WERI-Rb-1 (cell line): ENCODE measurements at regions not wholly inside any gene's neighbourhood (a gene's known extent, or its start where the extent isn't known, plus 50 kb on each side); places are given as distances from the start of the nearest gene placed in this dataset.
"Not testable (repeated sequence)": the region's sequence is repeated elsewhere in the genome, so short reads cannot be mapped to it uniquely, and the experiment has no call there.

Experiments
- DNase-seq: peaks from one replicate; pipeline ENCODE4 v3.0.0-alpha.2; 2020
- H3K27ac ChIP-seq: fragments of 250-450 bp; sonication (Bioruptor Pico); 2 replicates; pipeline ENCODE4 v1.5.1; 2020; ENCODE audit warnings: mild to moderate bottlenecking, moderate library complexity
- H3K27me3 ChIP-seq: fragments of 250-450 bp; sonication (Bioruptor Pico); 2 replicates; pipeline ENCODE4 v1.5.1; 2021; ENCODE audit warnings: mild to moderate bottlenecking, low read depth, moderate library complexity; ENCODE audit not compliant: insufficient read depth, severe bottlenecking
- H3K36me3 ChIP-seq: fragments of 250-450 bp; sonication (Bioruptor Pico); 2 replicates; pipeline ENCODE4 v1.5.1; 2020; ENCODE audit warnings: mild to moderate bottlenecking, moderate library complexity
- H3K4me3 ChIP-seq: 2 replicates; pipeline ENCODE4 v1.5.1; 2011; ENCODE audit warnings: low read depth, mild to moderate bottlenecking, control low read depth, low read length
- H3K9me3 ChIP-seq: fragments of 250-450 bp; sonication (Bioruptor Pico); 2 replicates; pipeline ENCODE4 v1.5.1; 2021; ENCODE audit warnings: mild to moderate bottlenecking, moderate library complexity; ENCODE audit not compliant: severe bottlenecking
- TF ChIP-seq, protein P1 (sequence below): IDR thresholded peaks from 2 replicates; pipeline ENCODE4 v1.5.1; 2011; ENCODE audit warnings: low read depth, mild to moderate bottlenecking, control low read depth, inconsistent platforms, low read length

DNA sequence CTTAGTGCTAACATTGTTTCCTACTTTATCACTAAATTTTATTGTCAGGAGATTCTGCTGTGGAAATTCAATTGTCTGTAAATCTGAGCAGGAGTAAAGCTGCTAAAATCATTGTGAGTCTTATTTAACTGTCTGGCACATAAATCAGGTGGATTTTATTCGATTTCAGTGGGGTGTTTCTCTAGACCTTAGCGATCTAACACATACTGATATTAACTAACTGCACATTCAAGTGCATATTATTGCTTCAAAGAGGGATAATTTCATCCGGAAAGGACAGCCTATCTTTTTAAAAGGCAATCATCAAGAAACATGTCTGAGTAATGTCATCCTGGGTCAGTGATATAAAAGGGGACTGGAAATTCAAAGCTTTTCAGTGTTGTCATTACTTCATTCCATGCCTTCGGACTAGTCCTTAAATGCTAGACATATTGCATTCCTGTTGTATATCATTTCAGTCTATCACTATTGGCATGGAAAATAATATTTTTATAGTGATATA is 388.7 kb downstream of the PCDH10 start:
- H3K36me3 ChIP-seq: no peaks in the 10 kb centered on the region
- H3K9me3 ChIP-seq: no peaks in the 10 kb centered on the region
- no peak for DNase-seq
- H3K27ac ChIP-seq: no peak overlapping the region
- H3K27me3 ChIP-seq: no peaks in the 10 kb centered on the region
- TF ChIP-seq, protein P1, sequence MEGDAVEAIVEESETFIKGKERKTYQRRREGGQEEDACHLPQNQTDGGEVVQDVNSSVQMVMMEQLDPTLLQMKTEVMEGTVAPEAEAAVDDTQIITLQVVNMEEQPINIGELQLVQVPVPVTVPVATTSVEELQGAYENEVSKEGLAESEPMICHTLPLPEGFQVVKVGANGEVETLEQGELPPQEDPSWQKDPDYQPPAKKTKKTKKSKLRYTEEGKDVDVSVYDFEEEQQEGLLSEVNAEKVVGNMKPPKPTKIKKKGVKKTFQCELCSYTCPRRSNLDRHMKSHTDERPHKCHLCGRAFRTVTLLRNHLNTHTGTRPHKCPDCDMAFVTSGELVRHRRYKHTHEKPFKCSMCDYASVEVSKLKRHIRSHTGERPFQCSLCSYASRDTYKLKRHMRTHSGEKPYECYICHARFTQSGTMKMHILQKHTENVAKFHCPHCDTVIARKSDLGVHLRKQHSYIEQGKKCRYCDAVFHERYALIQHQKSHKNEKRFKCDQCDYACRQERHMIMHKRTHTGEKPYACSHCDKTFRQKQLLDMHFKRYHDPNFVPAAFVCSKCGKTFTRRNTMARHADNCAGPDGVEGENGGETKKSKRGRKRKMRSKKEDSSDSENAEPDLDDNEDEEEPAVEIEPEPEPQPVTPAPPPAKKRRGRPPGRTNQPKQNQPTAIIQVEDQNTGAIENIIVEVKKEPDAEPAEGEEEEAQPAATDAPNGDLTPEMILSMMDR: no peak
- H3K4me3 ChIP-seq: no peak overlapping the region

DNA sequence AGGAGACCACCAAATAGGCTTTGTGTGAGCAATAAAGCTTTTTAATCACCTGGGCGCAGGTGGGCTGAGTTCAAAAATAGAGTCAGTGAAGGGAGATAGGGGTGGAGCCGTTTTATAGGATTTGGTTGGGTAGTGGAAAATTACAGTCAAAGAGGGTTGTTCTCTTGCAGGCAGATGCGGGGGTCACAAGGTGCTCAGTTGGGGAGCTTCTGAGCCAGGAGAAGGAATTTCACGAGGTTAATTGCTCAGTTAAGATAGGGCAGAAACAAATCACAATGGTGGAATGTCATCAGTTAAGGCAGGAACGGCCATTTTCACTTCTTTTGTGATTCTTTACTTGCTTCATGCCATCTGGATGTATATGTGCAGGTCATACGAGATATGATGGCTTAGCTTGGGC is 385.1 kb downstream of the PCDH10 start:
- H3K36me3 ChIP-seq, H3K27me3 ChIP-seq, H3K9me3 ChIP-seq, H3K27ac ChIP-seq, DNase-seq, H3K4me3 ChIP-seq: not testable (repeated sequence)

DNA sequence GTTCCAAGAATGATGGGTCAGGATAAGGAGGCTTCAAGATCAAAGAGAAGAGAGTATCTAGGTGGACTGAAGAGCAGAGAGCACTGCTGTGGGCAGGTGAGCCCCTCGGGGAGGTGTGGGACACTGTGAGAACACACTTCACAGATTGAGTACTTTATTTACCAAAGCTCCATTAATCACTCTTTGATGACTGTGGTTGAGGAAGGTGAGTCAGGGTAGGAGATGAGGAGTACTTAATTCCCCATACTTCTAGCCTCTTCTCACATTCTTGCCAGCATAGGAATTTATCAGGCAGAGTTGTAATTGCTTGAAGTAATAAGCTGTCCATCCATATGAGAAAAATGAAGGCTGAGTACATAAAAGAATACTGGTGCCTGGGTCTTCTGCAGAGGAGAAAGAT is 375.3 kb downstream of the PCDH10 start:
- TF ChIP-seq, protein P1: no peak
- DNase-seq: no peak
- Histone ChIP-seq H3K27me3 (no peaks in the 10 kb centered on the region), H3K4me3 (no peak overlapping the region), H3K9me3 (no peaks in the 10 kb centered on the region), H3K36me3 (no peaks in the 10 kb centered on the region), H3K27ac (no peak overlapping the region)

DNA sequence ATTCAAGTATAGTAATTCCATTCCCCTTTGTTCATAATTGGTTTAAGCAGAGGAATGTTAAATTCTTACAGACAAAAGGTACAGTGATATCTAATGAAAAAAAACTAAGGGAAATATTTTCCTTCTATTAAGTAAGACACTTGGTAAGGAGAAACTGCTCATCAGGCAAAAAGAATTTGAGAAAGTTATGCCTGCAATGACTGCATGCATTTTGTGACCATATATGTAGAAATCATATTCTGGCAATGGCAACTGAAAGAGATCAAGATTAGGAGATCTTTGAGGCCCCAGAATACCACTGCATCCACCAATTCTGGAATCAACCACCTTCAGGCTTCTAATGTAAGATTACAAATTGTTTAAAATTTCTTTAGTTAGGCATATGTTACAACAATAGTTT is 364.8 kb downstream of the PCDH10 start:
- H3K4me3 ChIP-seq: no peak overlapping the region
- H3K27ac ChIP-seq: no peak overlapping the region
- no peaks in the 10 kb centered on the region for H3K9me3 ChIP-seq
- H3K27me3 ChIP-seq: no peaks in the 10 kb centered on the region
- no peaks in the 10 kb centered on the region for H3K36me3 ChIP-seq
- TF ChIP-seq, protein P1: no peak
- DNase-seq: no peak

DNA sequence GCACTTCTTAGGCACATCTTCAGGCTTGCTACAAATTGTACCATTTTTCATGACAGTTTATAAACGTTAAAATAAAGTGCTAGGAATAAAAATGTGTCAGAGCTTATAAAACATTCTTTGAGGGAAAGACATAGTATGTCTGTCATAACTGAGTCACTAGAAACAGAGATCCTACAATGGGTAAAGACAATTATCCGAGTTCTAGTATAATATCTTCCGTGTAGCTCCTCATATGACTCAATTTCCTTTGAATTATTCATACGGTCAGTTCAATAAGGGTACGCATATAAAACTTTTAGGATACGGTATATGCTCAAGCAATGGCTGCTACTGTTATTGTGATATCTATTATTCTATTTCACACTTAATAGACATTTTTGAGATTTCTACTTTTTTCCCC is 349.1 kb downstream of the PCDH10 start:
- Histone ChIP-seq H3K27ac (no peak overlapping the region), H3K9me3 (no peaks in the 10 kb centered on the region), H3K4me3 (no peak overlapping the region), H3K36me3 (no peaks in the 10 kb centered on the region), H3K27me3 (no peaks in the 10 kb centered on the region)
- TF ChIP-seq, protein P1: no peak
- no peak for DNase-seq

DNA sequence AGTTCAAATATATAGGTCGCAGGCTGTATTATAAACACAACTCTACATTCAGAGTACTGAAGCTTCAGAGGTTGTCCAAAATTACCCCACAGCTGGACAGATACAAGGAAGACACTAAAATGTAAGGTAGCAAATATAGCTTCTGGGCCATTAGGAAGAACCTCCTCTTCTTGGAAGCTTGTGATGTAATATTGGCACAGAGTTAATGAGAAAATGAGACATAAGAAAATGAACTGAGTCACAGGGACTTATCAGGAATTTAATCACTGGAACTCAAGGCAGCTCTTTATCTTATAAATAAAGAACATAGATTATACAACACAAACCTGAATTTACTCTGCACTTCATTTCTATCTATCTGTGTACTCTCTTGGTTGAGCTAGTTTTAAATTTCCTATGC is 344.7 kb downstream of the PCDH10 start:
- H3K36me3 ChIP-seq: no peaks in the 10 kb centered on the region
- H3K4me3 ChIP-seq: no peak overlapping the region
- H3K9me3 ChIP-seq: no peaks in the 10 kb centered on the region
- H3K27ac ChIP-seq: no peak overlapping the region
- no peak for DNase-seq
- TF ChIP-seq, protein P1: no peak
- H3K27me3 ChIP-seq: no peaks in the 10 kb centered on the region
